GM12878 (cell line): ENCODE measurements at regions not wholly inside any gene's neighbourhood (a gene's known extent, or its start where the extent isn't known, plus 50 kb on each side); places are given as distances from the start of the nearest gene placed in this dataset.

Source experiments
- ATAC-seq: fragments of 200-7000 bp; cut with Tn5 transposase; 3 replicates; pipeline ENCODE4 v1.9.1; 2020; ENCODE audit warnings: mild to moderate bottlenecking, moderate library complexity
- BruUV-seq: library from RNA; stranded (reverse); fragments of 400-500 nt; replicated peaks from 2 replicates; lab custom pipeline; 2021; lab: Mats Ljungman, UMichigan
- CTCF ChIA-PET: fragments of 300-600 bp; sonication (Branson Sonifier 250); formaldehyde crosslinking; extraction: SDS; loops from one replicate; lab custom pipeline; 2021; ENCODE audit warnings: inconsistent platforms; lab: Yijun Ruan, JAX
- POLR2A ChIA-PET: fragments of 350-600 bp; formaldehyde crosslinking; extraction: SDS; loops from one replicate; lab custom pipeline; 2021; ENCODE audit warnings: inconsistent platforms; lab: Charles Lee
- RAD21 ChIA-PET: fragments of 300-600 bp; sonication (Branson Sonifier 250); formaldehyde crosslinking; loops from one replicate; lab custom pipeline; 2023; ENCODE audit warnings: antibody characterized with exemption; ENCODE audit not compliant: unreplicated experiment; lab: Charles Lee
- SMC1A ChIA-PET: fragments of 300-600 bp; sonication (Branson Sonifier 250); formaldehyde crosslinking; loops from one replicate; lab custom pipeline; 2023; ENCODE audit not compliant: unreplicated experiment, uncharacterized antibody; lab: Charles Lee
- DNase-seq: peaks from one replicate; pipeline ENCODE4 v3.0.0-alpha.2; 2011; ENCODE audit warnings: low read depth, low spot score
- FAIRE-seq: peaks from 3 replicates; lab custom pipeline; 2011; peaks lifted over from hg19 to GRCh38; lab: Jason Lieb, UNC
- H2AFZ ChIP-seq: 2 replicates; pipeline ENCODE4 v1.6.0; 2011; ENCODE audit warnings: low read depth, low read length, control low read depth; ENCODE audit not compliant: control insufficient read depth
- H3K27ac ChIP-seq: 2 replicates; pipeline ENCODE4 v1.5.1; 2011; ENCODE audit warnings: control low read depth; ENCODE audit not compliant: control insufficient read depth, insufficient read depth
- H3K27me3 ChIP-seq, 2 experiments: replicated peaks in 1 of 2; 2 replicates each; pipeline versions ENCODE4 v1.6.0 to v1.6.1; 2011; ENCODE audit warnings: low read length in 1 of 2; ENCODE audit not compliant: control insufficient read depth in 2 of 2, insufficient read depth in 2 of 2
- H3K36me3 ChIP-seq, 2 experiments: 2 replicates each; pipeline ENCODE4 v1.5.1; 2011; ENCODE audit warnings: low read length in 1 of 2; ENCODE audit not compliant: control insufficient read depth in 2 of 2, insufficient read depth in 2 of 2
- H3K4me1 ChIP-seq: 2 replicates; pipeline ENCODE4 v1.6.1; 2011; ENCODE audit warnings: mild to moderate bottlenecking, low read length, moderate library complexity, mixed read lengths; ENCODE audit not compliant: control insufficient read depth, insufficient read depth
- H3K4me2 ChIP-seq: 2 replicates; pipeline ENCODE4 v1.6.0; 2011; ENCODE audit warnings: control low read depth; ENCODE audit not compliant: control insufficient read depth, insufficient read depth
- H3K4me3 ChIP-seq: fragments of 200-600 bp; sonication (generic); 2 replicates; pipeline ENCODE4 v1.5.1; 2016
- H3K79me2 ChIP-seq: 2 replicates; pipeline ENCODE4 v1.6.0; 2011; ENCODE audit warnings: low read length; ENCODE audit not compliant: control insufficient read depth, insufficient read depth
- H3K9ac ChIP-seq: 2 replicates; pipeline ENCODE4 v1.8.0; 2011; ENCODE audit warnings: low read length, control low read depth, mixed read lengths; ENCODE audit not compliant: control insufficient read depth, insufficient read depth
- H3K9me3 ChIP-seq: replicated peaks from 3 replicates; pipeline ENCODE4 v1.5.1; 2011; ENCODE audit warnings: mild to moderate bottlenecking, low read length; ENCODE audit not compliant: control insufficient read depth, insufficient read depth
- H4K20me1 ChIP-seq: 2 replicates; pipeline ENCODE4 v1.6.0; 2011; ENCODE audit not compliant: control insufficient read depth, insufficient read depth
- DPF2 ChIP-seq: fragments of 450-650 bp; IDR thresholded peaks from 2 replicates; pipeline ENCODE4 v1.6.1; 2017; ENCODE audit warnings: mild to moderate bottlenecking
- EZH2 ChIP-seq: IDR thresholded peaks from 2 replicates; pipeline ENCODE4 v1.6.1; 2012; ENCODE audit warnings: low read depth, mild to moderate bottlenecking, control low read depth, inconsistent platforms, low read length, borderline replicate concordance; ENCODE audit not compliant: control insufficient read depth
- NBN ChIP-seq: fragments of 450-650 bp; IDR thresholded peaks from 2 replicates; pipeline ENCODE4 v1.6.1; 2016
- POLR2AphosphoS2 ChIP-seq: IDR thresholded peaks from 2 replicates; pipeline ENCODE4 v1.6.1; 2011; ENCODE audit warnings: low read depth, mild to moderate bottlenecking, low read length, improper control_type of control experiment, moderate library complexity
- SREBF2 ChIP-seq: IDR thresholded peaks from 2 replicates; pipeline ENCODE4 v1.6.1; 2012; ENCODE audit warnings: mild to moderate bottlenecking, low read length
- STAT1 ChIP-seq: fragments of 450-650 bp; conservative IDR thresholded peaks from 2 replicates; pipeline ENCODE4 v1.6.1; 2014; ENCODE audit warnings: antibody characterized with exemption, mild to moderate bottlenecking
- WGBS: methylation state at CpG from one replicate; pipeline ENCODE4 v1.1.6; 2016; ENCODE audit warnings: low lambda C conversion rate; ENCODE audit not compliant: insufficient replicate concordance, insufficient coverage; ENCODE audit errors: missing lambda C conversion rate; 5-methylcytosine and 5-hydroxymethylcytosine counted together
- in situ Hi-C: fragments of 300-500 bp; cut with MboI; formaldehyde crosslinking; loops from 9 replicates; pipeline ENCODE4 v1.14.3; 2018; ENCODE audit warnings: mixed read lengths
- intact Hi-C: fragments of 100-400 bp; cut with micrococcal nuclease; formaldehyde crosslinking; loops from one replicate; pipeline ENCODE4 v1.14.2; 2022; ENCODE audit not compliant: unreplicated experiment
- TF ChIP-seq, protein P1 (sequence below): fragments of 450-650 bp; IDR thresholded peaks from 2 replicates; pipeline ENCODE4 v1.6.1; 2016; ENCODE audit warnings: mild to moderate bottlenecking
- TF ChIP-seq, protein P2 (sequence below): fragments of 450-650 bp; IDR thresholded peaks from 2 replicates; pipeline ENCODE4 v1.6.1; 2017; ENCODE audit warnings: mild to moderate bottlenecking, moderate library complexity
- TF ChIP-seq, protein P3 (sequence below): fragments of 150-350 bp; IDR thresholded peaks from 2 replicates; pipeline ENCODE4 v1.6.1; 2016; ENCODE audit warnings: low read depth, low read length
- TF ChIP-seq, protein P4 (sequence below): fragments of 450-650 bp; formaldehyde crosslinking; IDR thresholded peaks from 2 replicates; pipeline ENCODE4 v1.5.0; 2022; ENCODE audit warnings: mild to moderate bottlenecking, missing genetic modification characterization

DNA sequence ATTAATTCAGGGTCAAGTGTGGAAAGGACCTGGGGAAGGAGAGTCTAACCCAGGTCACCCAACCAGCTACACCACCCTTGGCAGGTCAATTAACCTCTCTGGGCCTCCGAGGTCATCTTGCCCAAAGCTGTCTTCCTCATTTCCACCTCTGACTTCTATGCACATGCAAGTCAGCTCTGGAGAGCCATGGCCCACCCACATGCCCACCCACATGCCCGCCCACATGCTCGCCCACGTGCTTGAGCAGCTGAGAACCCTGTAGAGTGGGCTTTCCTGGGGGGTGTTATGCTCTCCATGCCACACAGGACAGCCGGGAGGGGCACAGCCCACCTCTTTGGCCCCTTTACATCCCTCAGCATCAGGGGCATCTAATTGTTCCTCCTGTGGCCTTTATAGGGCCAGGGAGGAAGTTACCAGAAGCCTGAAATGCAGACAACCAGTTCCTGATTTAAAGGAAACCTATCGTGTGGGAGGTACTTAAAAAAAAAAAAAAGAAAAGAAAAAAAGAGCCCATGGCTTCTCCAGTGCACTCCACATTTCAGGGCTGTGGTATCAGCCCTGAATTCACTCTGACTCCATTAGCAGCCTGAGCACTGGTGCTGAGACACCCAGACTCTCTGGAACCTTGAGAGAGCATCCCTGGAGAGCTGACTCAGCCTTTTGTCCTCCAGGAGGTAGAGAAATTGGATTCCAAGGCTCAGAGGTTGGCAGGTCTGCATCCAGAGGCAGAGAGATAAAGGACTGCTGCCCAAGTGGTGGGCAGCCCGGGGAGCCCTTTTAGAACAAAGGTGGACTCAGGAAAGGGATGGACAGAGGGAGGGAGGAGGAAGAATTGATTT, 176.2 kb upstream of the ZMIZ1 start:
- no peak overlapping the region for H3K27ac ChIP-seq
- H3K4me3 ChIP-seq: no peak overlapping the region
- FAIRE-seq (no peak), DNase-seq (no peak)
- peaks cover 0 to 6% of the 10 kb centered on the region in 2 experiments; a peak in 3 of 4 replicates for H3K27me3 ChIP-seq
- H3K4me2 ChIP-seq: no peak overlapping the region
- BruUV-seq: no TSS peak
- no peak overlapping the region for H3K9ac ChIP-seq
- in situ Hi-C loops: no loop called here
- no peaks in the 10 kb centered on the region for H3K4me1 ChIP-seq
- 3% methylated on average over 7 of the region's 7 CpGs for WGBS
- ChIA-PET CTCF (no interaction called here), SMC1A (no interaction called here), RAD21 (no interaction called here)
- H3K79me2 ChIP-seq: no peaks in the 10 kb centered on the region
- no peaks in the 10 kb centered on the region for H3K36me3 ChIP-seq
- H4K20me1 ChIP-seq: no peaks in the 10 kb centered on the region
- no peak overlapping the region for H2AFZ ChIP-seq
- TF ChIP-seq STAT1 (no peak), NBN (no peak), SREBF2 (no peak), DPF2 (no peak), EZH2 (no peak), POLR2AphosphoS2 (no peak)
- TF ChIP-seq, protein P1, sequence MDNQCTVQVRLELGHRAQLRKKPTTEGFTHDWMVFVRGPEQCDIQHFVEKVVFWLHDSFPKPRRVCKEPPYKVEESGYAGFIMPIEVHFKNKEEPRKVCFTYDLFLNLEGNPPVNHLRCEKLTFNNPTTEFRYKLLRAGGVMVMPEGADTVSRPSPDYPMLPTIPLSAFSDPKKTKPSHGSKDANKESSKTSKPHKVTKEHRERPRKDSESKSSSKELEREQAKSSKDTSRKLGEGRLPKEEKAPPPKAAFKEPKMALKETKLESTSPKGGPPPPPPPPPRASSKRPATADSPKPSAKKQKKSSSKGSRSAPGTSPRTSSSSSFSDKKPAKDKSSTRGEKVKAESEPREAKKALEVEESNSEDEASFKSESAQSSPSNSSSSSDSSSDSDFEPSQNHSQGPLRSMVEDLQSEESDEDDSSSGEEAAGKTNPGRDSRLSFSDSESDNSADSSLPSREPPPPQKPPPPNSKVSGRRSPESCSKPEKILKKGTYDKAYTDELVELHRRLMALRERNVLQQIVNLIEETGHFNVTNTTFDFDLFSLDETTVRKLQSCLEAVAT: no peak
- TF ChIP-seq, protein P2, sequence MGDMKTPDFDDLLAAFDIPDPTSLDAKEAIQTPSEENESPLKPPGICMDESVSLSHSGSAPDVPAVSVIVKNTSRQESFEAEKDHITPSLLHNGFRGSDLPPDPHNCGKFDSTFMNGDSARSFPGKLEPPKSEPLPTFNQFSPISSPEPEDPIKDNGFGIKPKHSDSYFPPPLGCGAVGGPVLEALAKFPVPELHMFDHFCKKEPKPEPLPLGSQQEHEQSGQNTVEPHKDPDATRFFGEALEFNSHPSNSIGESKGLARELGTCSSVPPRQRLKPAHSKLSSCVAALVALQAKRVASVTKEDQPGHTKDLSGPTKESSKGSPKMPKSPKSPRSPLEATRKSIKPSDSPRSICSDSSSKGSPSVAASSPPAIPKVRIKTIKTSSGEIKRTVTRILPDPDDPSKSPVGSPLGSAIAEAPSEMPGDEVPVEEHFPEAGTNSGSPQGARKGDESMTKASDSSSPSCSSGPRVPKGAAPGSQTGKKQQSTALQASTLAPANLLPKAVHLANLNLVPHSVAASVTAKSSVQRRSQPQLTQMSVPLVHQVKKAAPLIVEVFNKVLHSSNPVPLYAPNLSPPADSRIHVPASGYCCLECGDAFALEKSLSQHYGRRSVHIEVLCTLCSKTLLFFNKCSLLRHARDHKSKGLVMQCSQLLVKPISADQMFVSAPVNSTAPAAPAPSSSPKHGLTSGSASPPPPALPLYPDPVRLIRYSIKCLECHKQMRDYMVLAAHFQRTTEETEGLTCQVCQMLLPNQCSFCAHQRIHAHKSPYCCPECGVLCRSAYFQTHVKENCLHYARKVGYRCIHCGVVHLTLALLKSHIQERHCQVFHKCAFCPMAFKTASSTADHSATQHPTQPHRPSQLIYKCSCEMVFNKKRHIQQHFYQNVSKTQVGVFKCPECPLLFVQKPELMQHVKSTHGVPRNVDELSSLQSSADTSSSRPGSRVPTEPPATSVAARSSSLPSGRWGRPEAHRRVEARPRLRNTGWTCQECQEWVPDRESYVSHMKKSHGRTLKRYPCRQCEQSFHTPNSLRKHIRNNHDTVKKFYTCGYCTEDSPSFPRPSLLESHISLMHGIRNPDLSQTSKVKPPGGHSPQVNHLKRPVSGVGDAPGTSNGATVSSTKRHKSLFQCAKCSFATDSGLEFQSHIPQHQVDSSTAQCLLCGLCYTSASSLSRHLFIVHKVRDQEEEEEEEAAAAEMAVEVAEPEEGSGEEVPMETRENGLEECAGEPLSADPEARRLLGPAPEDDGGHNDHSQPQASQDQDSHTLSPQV: no peak
- TF ChIP-seq, protein P3, sequence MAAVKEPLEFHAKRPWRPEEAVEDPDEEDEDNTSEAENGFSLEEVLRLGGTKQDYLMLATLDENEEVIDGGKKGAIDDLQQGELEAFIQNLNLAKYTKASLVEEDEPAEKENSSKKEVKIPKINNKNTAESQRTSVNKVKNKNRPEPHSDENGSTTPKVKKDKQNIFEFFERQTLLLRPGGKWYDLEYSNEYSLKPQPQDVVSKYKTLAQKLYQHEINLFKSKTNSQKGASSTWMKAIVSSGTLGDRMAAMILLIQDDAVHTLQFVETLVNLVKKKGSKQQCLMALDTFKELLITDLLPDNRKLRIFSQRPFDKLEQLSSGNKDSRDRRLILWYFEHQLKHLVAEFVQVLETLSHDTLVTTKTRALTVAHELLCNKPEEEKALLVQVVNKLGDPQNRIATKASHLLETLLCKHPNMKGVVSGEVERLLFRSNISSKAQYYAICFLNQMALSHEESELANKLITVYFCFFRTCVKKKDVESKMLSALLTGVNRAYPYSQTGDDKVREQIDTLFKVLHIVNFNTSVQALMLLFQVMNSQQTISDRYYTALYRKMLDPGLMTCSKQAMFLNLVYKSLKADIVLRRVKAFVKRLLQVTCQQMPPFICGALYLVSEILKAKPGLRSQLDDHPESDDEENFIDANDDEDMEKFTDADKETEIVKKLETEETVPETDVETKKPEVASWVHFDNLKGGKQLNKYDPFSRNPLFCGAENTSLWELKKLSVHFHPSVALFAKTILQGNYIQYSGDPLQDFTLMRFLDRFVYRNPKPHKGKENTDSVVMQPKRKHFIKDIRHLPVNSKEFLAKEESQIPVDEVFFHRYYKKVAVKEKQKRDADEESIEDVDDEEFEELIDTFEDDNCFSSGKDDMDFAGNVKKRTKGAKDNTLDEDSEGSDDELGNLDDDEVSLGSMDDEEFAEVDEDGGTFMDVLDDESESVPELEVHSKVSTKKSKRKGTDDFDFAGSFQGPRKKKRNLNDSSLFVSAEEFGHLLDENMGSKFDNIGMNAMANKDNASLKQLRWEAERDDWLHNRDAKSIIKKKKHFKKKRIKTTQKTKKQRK: no peak
- TF ChIP-seq, protein P4, sequence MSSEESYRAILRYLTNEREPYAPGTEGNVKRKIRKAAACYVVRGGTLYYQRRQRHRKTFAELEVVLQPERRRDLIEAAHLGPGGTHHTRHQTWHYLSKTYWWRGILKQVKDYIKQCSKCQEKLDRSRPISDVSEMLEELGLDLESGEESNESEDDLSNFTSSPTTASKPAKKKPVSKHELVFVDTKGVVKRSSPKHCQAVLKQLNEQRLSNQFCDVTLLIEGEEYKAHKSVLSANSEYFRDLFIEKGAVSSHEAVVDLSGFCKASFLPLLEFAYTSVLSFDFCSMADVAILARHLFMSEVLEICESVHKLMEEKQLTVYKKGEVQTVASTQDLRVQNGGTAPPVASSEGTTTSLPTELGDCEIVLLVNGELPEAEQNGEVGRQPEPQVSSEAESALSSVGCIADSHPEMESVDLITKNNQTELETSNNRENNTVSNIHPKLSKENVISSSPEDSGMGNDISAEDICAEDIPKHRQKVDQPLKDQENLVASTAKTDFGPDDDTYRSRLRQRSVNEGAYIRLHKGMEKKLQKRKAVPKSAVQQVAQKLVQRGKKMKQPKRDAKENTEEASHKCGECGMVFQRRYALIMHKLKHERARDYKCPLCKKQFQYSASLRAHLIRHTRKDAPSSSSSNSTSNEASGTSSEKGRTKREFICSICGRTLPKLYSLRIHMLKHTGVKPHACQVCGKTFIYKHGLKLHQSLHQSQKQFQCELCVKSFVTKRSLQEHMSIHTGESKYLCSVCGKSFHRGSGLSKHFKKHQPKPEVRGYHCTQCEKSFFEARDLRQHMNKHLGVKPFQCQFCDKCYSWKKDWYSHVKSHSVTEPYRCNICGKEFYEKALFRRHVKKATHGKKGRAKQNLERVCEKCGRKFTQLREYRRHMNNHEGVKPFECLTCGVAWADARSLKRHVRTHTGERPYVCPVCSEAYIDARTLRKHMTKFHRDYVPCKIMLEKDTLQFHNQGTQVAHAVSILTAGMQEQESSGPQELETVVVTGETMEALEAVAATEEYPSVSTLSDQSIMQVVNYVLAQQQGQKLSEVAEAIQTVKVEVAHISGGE (CRISPR knock-in tag): no peak
- TF ChIP-seq, all 136 proteins: peak for 0
- no peak for ATAC-seq
- H3K9me3 ChIP-seq: no peaks in the 10 kb centered on the region; the same call in 2 of the 3 replicates
- POLR2A ChIA-PET: no interaction called here
- intact Hi-C loops: no loop called here
